IMR-90 (cell line): ENCODE measurements at regions not wholly inside any gene's neighbourhood (a gene's known extent, or its start where the extent isn't known, plus 50 kb on each side); places are given as distances from the start of the nearest gene placed in this dataset.

ENCODE experiments used
- ATAC-seq: fragments of 200-7000 bp; cut with Tn5 transposase; 2 replicates; pipeline ENCODE4 v1.9.1; 2020; ENCODE audit warnings: low read depth, mild to moderate bottlenecking, moderate library complexity
- BruUV-seq: library from RNA; stranded (reverse); fragments of 400-500 nt; replicated peaks from 2 replicates; lab custom pipeline; 2021; lab: Mats Ljungman, UMichigan
- CTCF ChIA-PET: fragments of 300-600 bp; formaldehyde crosslinking; extraction: SDS; loops from one replicate; lab custom pipeline; 2021; ENCODE audit warnings: antibody characterized with exemption; lab: Yijun Ruan, JAX
- POLR2A ChIA-PET: fragments of 300-600 bp; sonication (Branson Sonifier 250); formaldehyde crosslinking; loops from one replicate; lab custom pipeline; 2022; ENCODE audit warnings: antibody characterized with exemption; ENCODE audit not compliant: unreplicated experiment; lab: Charles Lee
- DNase-seq: peaks from one replicate; pipeline ENCODE4 v3.0.0; 2013
- H2AFZ ChIP-seq: replicated peaks from 2 replicates; pipeline ENCODE3; 2013; ENCODE audit warnings: low read length, mild to moderate bottlenecking; ENCODE audit not compliant: poor library complexity
- H2AK5ac ChIP-seq: 2 replicates; pipeline ENCODE4 v1.6.1; 2013; ENCODE audit warnings: low read depth, low read length, inconsistent platforms
- H2AK9ac ChIP-seq: replicated peaks from 2 replicates; pipeline ENCODE3; 2013; ENCODE audit warnings: mild to moderate bottlenecking, low read depth, low read length, moderate library complexity; ENCODE audit not compliant: poor library complexity
- H2BK120ac ChIP-seq: 2 replicates; pipeline ENCODE4 v1.6.1; 2013; ENCODE audit warnings: low read depth, low read length, inconsistent platforms
- H2BK15ac ChIP-seq: 3 replicates; pipeline ENCODE4 v1.6.1; 2013; ENCODE audit warnings: low read depth, low read length, inconsistent platforms
- H2BK20ac ChIP-seq: 2 replicates; pipeline ENCODE4 v1.6.1; 2013; ENCODE audit warnings: low read depth, mild to moderate bottlenecking, inconsistent platforms, low read length, moderate library complexity
- H2BK5ac ChIP-seq: 2 replicates; pipeline ENCODE4 v1.6.1; 2013; ENCODE audit warnings: mild to moderate bottlenecking, low read depth, low read length, inconsistent platforms; ENCODE audit not compliant: poor library complexity, severe bottlenecking
- H3K14ac ChIP-seq: replicated peaks from 2 replicates; pipeline ENCODE4 v1.6.1; 2013; ENCODE audit warnings: low read depth, low read length, inconsistent platforms
- H3K18ac ChIP-seq: 2 replicates; pipeline ENCODE4 v1.6.1; 2013; ENCODE audit warnings: low read depth, low read length, control low read depth
- H3K23ac ChIP-seq: 2 replicates; pipeline ENCODE4 v1.6.1; 2013; ENCODE audit warnings: low read depth, low read length, inconsistent platforms
- H3K27ac ChIP-seq: 2 replicates; pipeline ENCODE4 v1.5.1; 2013; ENCODE audit warnings: mild to moderate bottlenecking, control low read depth, low read length; ENCODE audit not compliant: insufficient read depth
- H3K27me3 ChIP-seq: 2 replicates; pipeline ENCODE4 v1.6.1; 2013; ENCODE audit warnings: low read length; ENCODE audit not compliant: control insufficient read depth, insufficient read depth
- H3K36me3 ChIP-seq: 2 replicates; pipeline ENCODE4 v1.6.1; 2013; ENCODE audit warnings: low read length, mixed read lengths; ENCODE audit not compliant: control insufficient read depth, insufficient read depth
- H3K4ac ChIP-seq: 2 replicates; pipeline ENCODE4 v1.6.1; 2013; ENCODE audit warnings: low read depth, low read length, inconsistent platforms
- H3K4me1 ChIP-seq: 2 replicates; pipeline ENCODE4 v1.6.1; 2013; ENCODE audit warnings: low read length, mixed read lengths; ENCODE audit not compliant: control insufficient read depth, insufficient read depth
- H3K4me2 ChIP-seq: 2 replicates; pipeline ENCODE4 v1.6.1; 2013; ENCODE audit warnings: low read depth, mild to moderate bottlenecking, control low read depth, low read length, moderate library complexity
- H3K4me3 ChIP-seq: 2 replicates; pipeline ENCODE4 v1.5.1; 2013; ENCODE audit warnings: low read depth, mild to moderate bottlenecking, control low read depth, low read length, moderate library complexity; ENCODE audit not compliant: insufficient read depth
- H3K56ac ChIP-seq: 2 replicates; pipeline ENCODE4 v1.6.1; 2013; ENCODE audit warnings: low read length, inconsistent platforms; ENCODE audit not compliant: insufficient read depth; ENCODE audit errors: extremely low read depth
- H3K79me1 ChIP-seq, 2 experiments: 2 replicates each; pipeline ENCODE4 v1.6.1; 2013; ENCODE audit warnings: low read length in 2 of 2, inconsistent platforms in 1 of 2, low read depth in 1 of 2
- H3K9ac ChIP-seq: 2 replicates; pipeline ENCODE4 v1.6.1; 2013; ENCODE audit warnings: low read depth, low read length, control low read depth
- H3K9me1 ChIP-seq: 2 replicates; pipeline ENCODE4 v1.6.1; 2013; ENCODE audit warnings: low read length, inconsistent platforms; ENCODE audit not compliant: insufficient read depth
- H3K9me3 ChIP-seq: 2 replicates; pipeline ENCODE4 v1.6.1; 2013; ENCODE audit warnings: low read length; ENCODE audit not compliant: control insufficient read depth, insufficient read depth
- H4K20me1 ChIP-seq: 2 replicates; pipeline ENCODE4 v1.6.1; 2013; ENCODE audit warnings: low read length, inconsistent platforms; ENCODE audit not compliant: insufficient read depth
- H4K5ac ChIP-seq: 2 replicates; pipeline ENCODE4 v1.6.1; 2013; ENCODE audit warnings: mild to moderate bottlenecking, low read depth, low read length, control low read depth
- H4K8ac ChIP-seq, 2 experiments: 2 replicates each; pipeline ENCODE4 v1.6.1; 2013; ENCODE audit warnings: low read depth in 2 of 2, low read length in 2 of 2, control low read depth in 1 of 2, inconsistent platforms in 1 of 2
- H4K91ac ChIP-seq: 2 replicates; pipeline ENCODE4 v1.6.1; 2013; ENCODE audit warnings: low read depth, low read length, inconsistent platforms; ENCODE audit not compliant: insufficient read depth
- CEBPB ChIP-seq: IDR thresholded peaks from 2 replicates; pipeline ENCODE4 v1.6.1; 2012; ENCODE audit warnings: low read depth, low read length, improper control_type of control experiment
- MAFK ChIP-seq: IDR thresholded peaks from 2 replicates; pipeline ENCODE4 v1.6.1; 2012; ENCODE audit warnings: low read depth, low read length, improper control_type of control experiment
- MAZ ChIP-seq: IDR thresholded peaks from 2 replicates; pipeline ENCODE4 v1.6.1; 2012; ENCODE audit warnings: low read depth, mild to moderate bottlenecking, low read length, improper control_type of control experiment, moderate library complexity, borderline replicate concordance
- MXI1 ChIP-seq: IDR thresholded peaks from 2 replicates; pipeline ENCODE4 v1.6.1; 2012; ENCODE audit warnings: low read depth, mild to moderate bottlenecking, low read length, moderate library complexity, borderline replicate concordance
- NFE2L2 ChIP-seq: fragments of 150-350 bp; IDR thresholded peaks from 2 replicates; pipeline ENCODE4 v1.6.1; 2016; ENCODE audit warnings: low read depth, mild to moderate bottlenecking, low read length
- POLR2A ChIP-seq: IDR thresholded peaks from 2 replicates; pipeline ENCODE4 v1.6.1; 2012; ENCODE audit warnings: mild to moderate bottlenecking, low read depth, low read length
- RAD21 ChIP-seq: IDR thresholded peaks from 2 replicates; pipeline ENCODE4 v1.6.1; 2012; ENCODE audit warnings: low read length, improper control_type of control experiment
- RCOR1 ChIP-seq: IDR thresholded peaks from 2 replicates; pipeline ENCODE4 v1.6.1; 2012; ENCODE audit warnings: mild to moderate bottlenecking, low read length, improper control_type of control experiment; ENCODE audit not compliant: insufficient replicate concordance
- RFX5 ChIP-seq: IDR thresholded peaks from 2 replicates; pipeline ENCODE4 v1.8.0; 2012; ENCODE audit warnings: low read depth, mild to moderate bottlenecking, low read length, moderate library complexity
- SMC3 ChIP-seq: fragments of 150-350 bp; IDR thresholded peaks from 2 replicates; pipeline ENCODE4 v1.6.1; 2016; ENCODE audit warnings: low read depth, mild to moderate bottlenecking, antibody characterized with exemption, low read length, moderate library complexity
- USF2 ChIP-seq: fragments of 150-350 bp; IDR thresholded peaks from 2 replicates; pipeline ENCODE4 v1.6.1; 2017; ENCODE audit warnings: mild to moderate bottlenecking, antibody characterized with exemption, low read length, low read depth
- WGBS, 2 experiments: methylation state at CpG; one replicate each; pipeline versions ENCODE4 v1.1.5 to v1.1.7; 2013; ENCODE audit warnings: missing lambda C conversion rate in 2 of 2; ENCODE audit not compliant: insufficient read length in 1 of 2; ENCODE audit errors: extremely low coverage in 2 of 2; 5-methylcytosine and 5-hydroxymethylcytosine counted together
- dilution Hi-C: fragments of 300-500 bp; cut with HindIII; formaldehyde crosslinking; loops from one replicate; pipeline ENCODE4 v1.14.3; 2018; ENCODE audit warnings: low sequenced_read_pairs; ENCODE audit not compliant: unreplicated experiment
- in situ Hi-C: fragments of 300-500 bp; cut with MboI; formaldehyde crosslinking; loops from 3 replicates; pipeline ENCODE4 v1.14.3; 2019; ENCODE audit warnings: low sequenced_read_pairs, inconsistent platforms, mixed read lengths
- intact Hi-C: fragments of 100-400 bp; cut with micrococcal nuclease; formaldehyde crosslinking; loops from 2 replicates; pipeline ENCODE4 v1.10.0; 2022
- TF ChIP-seq, protein P1 (sequence below): fragments of 150-350 bp; IDR thresholded peaks from 2 replicates; pipeline ENCODE4 v1.6.1; 2016; ENCODE audit warnings: low read depth, mild to moderate bottlenecking, low read length, moderate library complexity, borderline replicate concordance

DNA sequence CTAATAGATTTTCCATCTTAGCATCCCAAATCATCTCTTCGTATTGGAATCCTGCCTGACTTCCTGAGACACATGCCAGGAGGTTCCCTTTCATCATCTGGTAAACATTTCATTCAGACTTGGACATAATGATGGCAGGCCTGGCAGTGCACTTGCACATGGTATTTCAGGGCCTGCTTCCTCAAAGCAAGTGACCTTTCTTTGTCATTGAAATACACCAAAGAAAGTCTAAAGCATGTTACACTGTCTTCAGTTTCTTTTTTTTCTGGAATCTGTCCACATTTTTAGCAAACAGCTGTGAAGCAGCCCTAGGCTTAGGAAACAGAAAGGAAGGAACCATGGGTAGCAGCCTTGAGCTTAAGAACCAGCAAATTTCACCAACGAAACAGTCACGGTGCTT lies 205.9 kb upstream of the VCX start:
- no peak overlapping the region for H4K91ac ChIP-seq
- intact Hi-C loops: no loop called here

More for the DNA sequence above, 205.9 kb upstream of the VCX start:
- CTCF ChIA-PET: no interaction called here
- no peaks in the 10 kb centered on the region for H3K9me3 ChIP-seq
- H4K20me1 ChIP-seq: no peaks in the 10 kb centered on the region
- no peaks in the 10 kb centered on the region for H3K27me3 ChIP-seq
- H2AFZ ChIP-seq: no peak overlapping the region
- BruUV-seq: no TSS peak
- H2BK5ac ChIP-seq: no peak overlapping the region
- no peak overlapping the region for H3K4ac ChIP-seq
- TF ChIP-seq, protein P1, sequence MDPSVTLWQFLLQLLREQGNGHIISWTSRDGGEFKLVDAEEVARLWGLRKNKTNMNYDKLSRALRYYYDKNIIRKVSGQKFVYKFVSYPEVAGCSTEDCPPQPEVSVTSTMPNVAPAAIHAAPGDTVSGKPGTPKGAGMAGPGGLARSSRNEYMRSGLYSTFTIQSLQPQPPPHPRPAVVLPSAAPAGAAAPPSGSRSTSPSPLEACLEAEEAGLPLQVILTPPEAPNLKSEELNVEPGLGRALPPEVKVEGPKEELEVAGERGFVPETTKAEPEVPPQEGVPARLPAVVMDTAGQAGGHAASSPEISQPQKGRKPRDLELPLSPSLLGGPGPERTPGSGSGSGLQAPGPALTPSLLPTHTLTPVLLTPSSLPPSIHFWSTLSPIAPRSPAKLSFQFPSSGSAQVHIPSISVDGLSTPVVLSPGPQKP: no peak
- no peak for TF ChIP-seq NFE2L2
- no peak for TF ChIP-seq POLR2A
- no peak for TF ChIP-seq MAFK
- TF ChIP-seq RFX5: no peak
- TF ChIP-seq CEBPB: no peak
- TF ChIP-seq USF2: no peak
- no peak for TF ChIP-seq SMC3
- TF ChIP-seq RAD21: no peak
- TF ChIP-seq RCOR1: no peak
- TF ChIP-seq MXI1: no peak
- TF ChIP-seq MAZ: no peak
- dilution Hi-C loops (no loop called here), in situ Hi-C loops (no loop called here)
- H3K56ac ChIP-seq: no peak overlapping the region
- no peak overlapping the region for H2AK5ac ChIP-seq
- H4K5ac ChIP-seq: no peak overlapping the region
- no peak for ATAC-seq
- H3K9ac ChIP-seq: no peak overlapping the region
- H3K79me1 ChIP-seq: no peaks in the 10 kb centered on the region
- DNase-seq: no peak
- WGBS, 2 experiments: no CpG with 5 or more reads among the region's 3 CpGs
- no peak overlapping the region for H2BK20ac ChIP-seq
- H3K4me2 ChIP-seq: no peak overlapping the region
- H3K18ac ChIP-seq: no peak overlapping the region
- POLR2A ChIA-PET: no interaction called here
- H2AK9ac ChIP-seq: no peak overlapping the region
- H3K4me1 ChIP-seq: no peaks in the 10 kb centered on the region
- no peak overlapping the region for H2BK120ac ChIP-seq
- H3K27ac ChIP-seq: no peak overlapping the region
- no peaks in the 10 kb centered on the region for H3K9me1 ChIP-seq
- H3K14ac ChIP-seq: no peak overlapping the region
- H3K4me3 ChIP-seq: no peak overlapping the region
- no peak overlapping the region for H4K8ac ChIP-seq
- H3K23ac ChIP-seq: no peak overlapping the region
- no peaks in the 10 kb centered on the region for H3K36me3 ChIP-seq
- H2BK15ac ChIP-seq: no peak overlapping the region
